ENCODE measurements at regions not wholly inside any gene's neighbourhood (a gene's known extent, or its start where the extent isn't known, plus 50 kb on each side); places are given as distances from the start of the nearest gene placed in this dataset.

DNA sequence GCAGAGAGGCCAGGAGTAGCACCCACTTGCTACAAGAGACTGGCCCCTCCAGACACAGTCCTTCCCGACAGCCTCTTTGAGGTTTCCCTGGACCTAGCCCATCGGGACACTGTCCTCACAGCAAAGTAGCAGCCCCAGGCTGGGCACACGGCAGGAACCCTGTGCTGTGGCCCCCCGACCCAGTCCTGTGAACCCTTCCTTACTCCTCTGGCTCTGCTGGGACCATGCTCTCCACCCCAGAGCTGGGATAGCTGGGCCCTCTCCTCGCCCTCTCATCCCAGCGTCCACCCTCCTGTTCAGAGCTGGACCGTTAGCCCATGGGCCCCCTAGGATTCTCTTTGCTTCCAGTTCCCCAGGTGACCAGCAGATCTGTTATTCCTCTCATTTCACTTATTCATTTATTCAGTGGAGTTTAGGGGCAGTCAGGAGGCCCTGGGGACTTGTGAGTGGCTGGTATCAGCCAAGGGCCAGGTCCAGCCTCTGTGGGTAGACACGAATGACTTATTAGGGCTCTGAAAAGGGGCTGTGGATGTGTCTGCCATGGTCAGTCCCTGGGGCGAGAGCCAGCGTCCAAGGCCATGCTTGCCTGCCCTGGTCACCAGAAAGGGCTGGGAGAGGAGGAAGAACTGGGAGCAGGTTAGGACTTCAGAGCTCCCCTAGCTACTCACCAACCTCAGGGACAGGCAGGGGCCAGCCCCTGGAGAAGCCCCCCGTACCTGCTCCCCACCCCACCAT is 117.6 kb upstream of the RUNX3 start:
- Histone ChIP-seq H3K14ac (replicated peaks; ENCODE audit: low read depth, low read length) (no peak overlapping the region), H4K5ac (ENCODE audit: low read depth, low read length) (no peak overlapping the region), H4K20me1 (ENCODE audit: insufficient read depth, low read length) (no peaks in the 10 kb centered on the region), H3K4me3 (ENCODE audit: insufficient read depth, low read depth, low read length) (no peak overlapping the region), H2AFZ (replicated peaks; ENCODE audit: low read length, poor library complexity) (no peak overlapping the region), H3K79me1 (ENCODE audit: low read depth in 1 of 2, low read length in 2 of 2) (no peaks in the 10 kb centered on the region), H3K9me3 (ENCODE audit: control insufficient read depth, insufficient read depth, low read length) (peaks cover 5% of the 10 kb centered on the region), H3K4me1 (ENCODE audit: control insufficient read depth, insufficient read depth, low read length) (no peaks in the 10 kb centered on the region), H2BK120ac (ENCODE audit: low read depth, low read length) (no peak overlapping the region), H2AK9ac (replicated peaks; ENCODE audit: low read depth, low read length, poor library complexity) (no peak overlapping the region), H4K91ac (ENCODE audit: insufficient read depth, low read depth, low read length) (no peak overlapping the region), H3K27me3 (ENCODE audit: control insufficient read depth, insufficient read depth, low read length) (peaks cover 89% of the 10 kb centered on the region), H3K27ac (ENCODE audit: insufficient read depth, low read length) (no peak overlapping the region), H3K56ac (ENCODE audit: extremely low read depth, insufficient read depth, low read length) (no peak overlapping the region), H2BK20ac (ENCODE audit: low read depth, low read length) (no peak overlapping the region), H3K23ac (ENCODE audit: low read depth, low read length) (no peak overlapping the region), H2BK5ac (ENCODE audit: low read depth, low read length, poor library complexity, severe bottlenecking) (no peak overlapping the region), H3K36me3 (ENCODE audit: control insufficient read depth, insufficient read depth, low read length) (no peaks in the 10 kb centered on the region), H4K8ac (ENCODE audit: low read depth in 2 of 2, low read length in 2 of 2) (no peak overlapping the region), H3K4me2 (ENCODE audit: low read depth, low read length) (no peak overlapping the region), H2AK5ac (ENCODE audit: low read depth, low read length) (no peak overlapping the region), H3K4ac (ENCODE audit: low read depth, low read length) (no peak overlapping the region), H3K9me1 (ENCODE audit: insufficient read depth, low read length) (no peaks in the 10 kb centered on the region), H3K18ac (ENCODE audit: low read depth, low read length) (no peak overlapping the region), H2BK15ac (ENCODE audit: low read depth, low read length) (no peak overlapping the region), H3K9ac (ENCODE audit: low read depth, low read length) (no peak overlapping the region)
- no TSS peak for BruUV-seq (replicated peaks)
- POLR2A ChIA-PET (ENCODE audit: unreplicated experiment): no interaction called here
- DNase-seq (no peak), ATAC-seq (ENCODE audit: low read depth) (no peak)
- CTCF ChIA-PET: no interaction called here
- no peak for TF ChIP-seq CHD1 (IDR thresholded peaks at IDR 0.05; ENCODE audit: low read depth, low read length)
- TF ChIP-seq, protein P1, sequence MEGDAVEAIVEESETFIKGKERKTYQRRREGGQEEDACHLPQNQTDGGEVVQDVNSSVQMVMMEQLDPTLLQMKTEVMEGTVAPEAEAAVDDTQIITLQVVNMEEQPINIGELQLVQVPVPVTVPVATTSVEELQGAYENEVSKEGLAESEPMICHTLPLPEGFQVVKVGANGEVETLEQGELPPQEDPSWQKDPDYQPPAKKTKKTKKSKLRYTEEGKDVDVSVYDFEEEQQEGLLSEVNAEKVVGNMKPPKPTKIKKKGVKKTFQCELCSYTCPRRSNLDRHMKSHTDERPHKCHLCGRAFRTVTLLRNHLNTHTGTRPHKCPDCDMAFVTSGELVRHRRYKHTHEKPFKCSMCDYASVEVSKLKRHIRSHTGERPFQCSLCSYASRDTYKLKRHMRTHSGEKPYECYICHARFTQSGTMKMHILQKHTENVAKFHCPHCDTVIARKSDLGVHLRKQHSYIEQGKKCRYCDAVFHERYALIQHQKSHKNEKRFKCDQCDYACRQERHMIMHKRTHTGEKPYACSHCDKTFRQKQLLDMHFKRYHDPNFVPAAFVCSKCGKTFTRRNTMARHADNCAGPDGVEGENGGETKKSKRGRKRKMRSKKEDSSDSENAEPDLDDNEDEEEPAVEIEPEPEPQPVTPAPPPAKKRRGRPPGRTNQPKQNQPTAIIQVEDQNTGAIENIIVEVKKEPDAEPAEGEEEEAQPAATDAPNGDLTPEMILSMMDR (conservative IDR thresholded peaks at IDR 0.05; ENCODE audit: low read depth, low read length): no peak
- no peak for TF ChIP-seq MAZ (IDR thresholded peaks at IDR 0.05; ENCODE audit: borderline replicate concordance, low read depth, low read length)
- dilution Hi-C loops (cut with HindIII; ENCODE audit: low sequenced_read_pairs, unreplicated experiment): no loop called here
- in situ Hi-C loops (cut with MboI; ENCODE audit: low sequenced_read_pairs): no loop called here
- WGBS, 2 experiments (ENCODE audit: extremely low coverage in 2 of 2, insufficient read length in 1 of 2): 55% methylated on average over 3 of the region's 11 CpGs; no CpG with 5 or more reads in 1 of the 2 experiments
- intact Hi-C loops (cut with micrococcal nuclease): no loop called here

All from IMR-90 (cell line).